ENCODE measurements at regions not wholly inside any gene's neighbourhood (a gene's known extent, or its start where the extent isn't known, plus 50 kb on each side); places are given as distances from the start of the nearest gene placed in this dataset.
"Not testable (repeated sequence)": the region's sequence is repeated elsewhere in the genome, so short reads cannot be mapped to it uniquely, and the experiment has no call there.

- no peaks in the 10 kb centered on the region for H3K4me1 ChIP-seq
- Mint-ChIP-seq H3K27me3 (ENCODE audit: insufficient read depth, low read depth) (no peaks in the 10 kb centered on the region), H3K9me3 (no peaks in the 10 kb centered on the region), H3K4me3 (no peak overlapping the region), H3K36me3 (no peaks in the 10 kb centered on the region), H3K4me1 (no peaks in the 10 kb centered on the region), H3K27ac (no peak overlapping the region)
- no peak overlapping the region for H3K9ac ChIP-seq
- H3F3A ChIP-seq (ENCODE audit: low read depth), result no peaks in the 10 kb centered on the region
- no peak overlapping the region for H3K27ac ChIP-seq
- H3K4me2 ChIP-seq, result no peak overlapping the region
- H3K27me3 ChIP-seq, result no peaks in the 10 kb centered on the region
- no peak for DNase-seq (ENCODE audit: low spot score)
- no peak overlapping the region for H2AFZ ChIP-seq (replicated peaks)
- H4K20me1 ChIP-seq (ENCODE audit: low read depth), result no peaks in the 10 kb centered on the region
- TF ChIP-seq EZH2 (IDR thresholded peaks at IDR 0.05) (no peak), CTCF (IDR thresholded peaks at IDR 0.05) (no peak), EZH2phosphoT487 (IDR thresholded peaks at IDR 0.05) (no peak)
- no peaks in the 10 kb centered on the region for H3K79me2 ChIP-seq (ENCODE audit: low read depth)
- H3K9me3 ChIP-seq (ENCODE audit: low read depth), result no peaks in the 10 kb centered on the region
- no peaks in the 10 kb centered on the region for H3K36me3 ChIP-seq
- no peak overlapping the region for H3K4me3 ChIP-seq
Observed at GRCh38 chr13:67390462-67391086, 160.4 kb upstream of the PCDH9 start.

- DNase-seq (ENCODE audit: low spot score), result no peak
- Histone ChIP-seq H3K4me2 (no peak overlapping the region), H3K27me3 (no peaks in the 10 kb centered on the region), H3K27ac (no peak overlapping the region), H3K36me3 (no peaks in the 10 kb centered on the region), H3K4me3 (no peak overlapping the region), H3K9me3 (ENCODE audit: low read depth) (no peaks in the 10 kb centered on the region), H3K79me2 (ENCODE audit: low read depth) (no peaks in the 10 kb centered on the region), H3K9ac (no peak overlapping the region), H4K20me1 (ENCODE audit: low read depth) (no peaks in the 10 kb centered on the region), H3F3A (ENCODE audit: low read depth) (no peaks in the 10 kb centered on the region), H3K4me1 (no peaks in the 10 kb centered on the region), H2AFZ (replicated peaks) (peak overlapping the region; percentile 19)
- H3K9me3 Mint-ChIP-seq, result no peaks in the 10 kb centered on the region
- no peak overlapping the region for H3K4me3 Mint-ChIP-seq
- no peaks in the 10 kb centered on the region for H3K36me3 Mint-ChIP-seq
- H3K27me3 Mint-ChIP-seq (ENCODE audit: insufficient read depth, low read depth), result no peaks in the 10 kb centered on the region
- H3K4me1 Mint-ChIP-seq, result no peaks in the 10 kb centered on the region
- TF ChIP-seq EZH2phosphoT487 (IDR thresholded peaks at IDR 0.05) (no peak), CTCF (IDR thresholded peaks at IDR 0.05) (no peak), EZH2 (IDR thresholded peaks at IDR 0.05) (no peak)
- no peak overlapping the region for H3K27ac Mint-ChIP-seq
Observed at GRCh38 chr13:67389171-67389570, 159.0 kb upstream of the PCDH9 start.

- not testable (repeated sequence) for H3K79me2 ChIP-seq (ENCODE audit: low read depth); H3K4me1 ChIP-seq; H2AFZ ChIP-seq (replicated peaks); H3K4me3 ChIP-seq; H4K20me1 ChIP-seq (ENCODE audit: low read depth); H3K9me3 ChIP-seq (ENCODE audit: low read depth); H3K36me3 ChIP-seq; H3K4me3 Mint-ChIP-seq; H3K9ac ChIP-seq; H3K36me3 Mint-ChIP-seq; H3K9me3 Mint-ChIP-seq; H3K4me1 Mint-ChIP-seq; H3K27me3 Mint-ChIP-seq (ENCODE audit: insufficient read depth, low read depth); DNase-seq (ENCODE audit: low spot score); H3K27ac Mint-ChIP-seq; H3K27ac ChIP-seq; H3K27me3 ChIP-seq; H3K4me2 ChIP-seq; H3F3A ChIP-seq (ENCODE audit: low read depth)
Observed at GRCh38 chr13:67383109-67383757, 153.1 kb upstream of the PCDH9 start.

DNA sequence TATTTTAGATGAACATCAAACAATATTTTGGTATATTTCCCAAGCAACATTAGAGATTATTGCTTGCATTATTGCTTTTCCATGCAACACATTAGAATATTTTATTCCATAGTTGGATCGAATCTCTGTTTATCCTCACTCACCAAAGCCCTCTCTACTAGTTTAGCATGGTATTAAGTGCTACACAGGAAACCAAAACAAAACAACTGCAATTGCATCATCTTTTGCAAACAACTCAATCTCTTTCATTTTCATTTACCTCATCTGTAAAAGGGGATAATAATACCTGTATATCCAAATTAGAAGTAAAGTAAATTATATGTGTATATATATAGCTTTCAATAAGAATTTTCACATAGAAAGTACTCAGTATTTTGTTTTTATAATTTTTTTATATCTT lies 147.8 kb upstream of the PCDH9 start:
- Histone ChIP-seq H3F3A (ENCODE audit: low read depth) (no peaks in the 10 kb centered on the region), H3K4me1 (no peaks in the 10 kb centered on the region), H3K36me3 (no peaks in the 10 kb centered on the region), H3K9ac (no peak overlapping the region), H3K4me2 (no peak overlapping the region), H3K9me3 (ENCODE audit: low read depth) (no peaks in the 10 kb centered on the region), H3K27ac (no peak overlapping the region), H2AFZ (replicated peaks) (no peak overlapping the region), H3K79me2 (ENCODE audit: low read depth) (no peaks in the 10 kb centered on the region), H3K27me3 (no peaks in the 10 kb centered on the region), H4K20me1 (ENCODE audit: low read depth) (no peaks in the 10 kb centered on the region), H3K4me3 (no peak overlapping the region)
- no peak overlapping the region for H3K27ac Mint-ChIP-seq
- peaks cover 1% of the 10 kb centered on the region for H3K4me1 Mint-ChIP-seq
- H3K9me3 Mint-ChIP-seq, result no peaks in the 10 kb centered on the region
- no peaks in the 10 kb centered on the region for H3K36me3 Mint-ChIP-seq
- no peak for TF ChIP-seq CTCF (IDR thresholded peaks at IDR 0.05)
- TF ChIP-seq EZH2phosphoT487 (IDR thresholded peaks at IDR 0.05), result no peak
- TF ChIP-seq EZH2 (IDR thresholded peaks at IDR 0.05), result no peak
- DNase-seq (ENCODE audit: low spot score), result no peak
- no peak overlapping the region for H3K4me3 Mint-ChIP-seq
- H3K27me3 Mint-ChIP-seq (ENCODE audit: insufficient read depth, low read depth), result peaks cover 3% of the 10 kb centered on the region

Measured in neural progenitor cell (in vitro differentiated cells).